ENCODE measurements at regions not wholly inside any gene's neighbourhood (a gene's known extent, or its start where the extent isn't known, plus 50 kb on each side); places are given as distances from the start of the nearest gene placed in this dataset.

GRCh38 chr3:53944028-53944427 lies 52.4 kb upstream of the SELENOK start (continued):
- TF ChIP-seq, protein P1, sequence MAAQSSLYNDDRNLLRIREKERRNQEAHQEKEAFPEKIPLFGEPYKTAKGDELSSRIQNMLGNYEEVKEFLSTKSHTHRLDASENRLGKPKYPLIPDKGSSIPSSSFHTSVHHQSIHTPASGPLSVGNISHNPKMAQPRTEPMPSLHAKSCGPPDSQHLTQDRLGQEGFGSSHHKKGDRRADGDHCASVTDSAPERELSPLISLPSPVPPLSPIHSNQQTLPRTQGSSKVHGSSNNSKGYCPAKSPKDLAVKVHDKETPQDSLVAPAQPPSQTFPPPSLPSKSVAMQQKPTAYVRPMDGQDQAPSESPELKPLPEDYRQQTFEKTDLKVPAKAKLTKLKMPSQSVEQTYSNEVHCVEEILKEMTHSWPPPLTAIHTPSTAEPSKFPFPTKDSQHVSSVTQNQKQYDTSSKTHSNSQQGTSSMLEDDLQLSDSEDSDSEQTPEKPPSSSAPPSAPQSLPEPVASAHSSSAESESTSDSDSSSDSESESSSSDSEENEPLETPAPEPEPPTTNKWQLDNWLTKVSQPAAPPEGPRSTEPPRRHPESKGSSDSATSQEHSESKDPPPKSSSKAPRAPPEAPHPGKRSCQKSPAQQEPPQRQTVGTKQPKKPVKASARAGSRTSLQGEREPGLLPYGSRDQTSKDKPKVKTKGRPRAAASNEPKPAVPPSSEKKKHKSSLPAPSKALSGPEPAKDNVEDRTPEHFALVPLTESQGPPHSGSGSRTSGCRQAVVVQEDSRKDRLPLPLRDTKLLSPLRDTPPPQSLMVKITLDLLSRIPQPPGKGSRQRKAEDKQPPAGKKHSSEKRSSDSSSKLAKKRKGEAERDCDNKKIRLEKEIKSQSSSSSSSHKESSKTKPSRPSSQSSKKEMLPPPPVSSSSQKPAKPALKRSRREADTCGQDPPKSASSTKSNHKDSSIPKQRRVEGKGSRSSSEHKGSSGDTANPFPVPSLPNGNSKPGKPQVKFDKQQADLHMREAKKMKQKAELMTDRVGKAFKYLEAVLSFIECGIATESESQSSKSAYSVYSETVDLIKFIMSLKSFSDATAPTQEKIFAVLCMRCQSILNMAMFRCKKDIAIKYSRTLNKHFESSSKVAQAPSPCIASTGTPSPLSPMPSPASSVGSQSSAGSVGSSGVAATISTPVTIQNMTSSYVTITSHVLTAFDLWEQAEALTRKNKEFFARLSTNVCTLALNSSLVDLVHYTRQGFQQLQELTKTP (IDR thresholded peaks at IDR 0.05; ENCODE audit: low read depth in 1 of 2, partially characterized antibody in 2 of 2), result no peak
- no peak for TF ChIP-seq SNAPC5 (CRISPR knock-in tag; IDR thresholded peaks at IDR 0.05)
- TF ChIP-seq MTA2 (IDR thresholded peaks at IDR 0.05; ENCODE audit: low read depth), result no peak
- TF ChIP-seq FOXA3 (CRISPR knock-in tag; conservative IDR thresholded peaks at IDR 0.05 in 1 of 2, IDR thresholded peaks at IDR 0.05 in 1 of 2), result no peak
- no peak for TF ChIP-seq PBX2 (CRISPR knock-in tag; IDR thresholded peaks at IDR 0.05; ENCODE audit: low read depth)
- TF ChIP-seq PBX2 (tag; conservative IDR thresholded peaks at IDR 0.05; ENCODE audit: low read depth), result peak; percentile 77
- no peak for TF ChIP-seq FOXK1 (CRISPR knock-in tag; IDR thresholded peaks at IDR 0.05; ENCODE audit: borderline replicate concordance)
- TF ChIP-seq MAFG (tag; conservative IDR thresholded peaks at IDR 0.05), result peak; percentile 60; the same call in 1 of the 2 replicates
- no peak for TF ChIP-seq MAX (CRISPR knock-in tag; IDR thresholded peaks at IDR 0.05)

Data from K562 (cell line).